22Rv1 (cell line): ENCODE measurements at regions not wholly inside any gene's neighbourhood (a gene's known extent, or its start where the extent isn't known, plus 50 kb on each side); places are given as distances from the start of the nearest gene placed in this dataset.

Source experiments
- ZFX ChIP-seq: fragments of 450-650 bp; IDR thresholded peaks from 2 replicates; pipeline ENCODE4 v1.6.1; 2017; ENCODE audit warnings: antibody characterized with exemption, borderline replicate concordance
- TF ChIP-seq, protein P1 (sequence below): fragments of 450-650 bp; IDR thresholded peaks from 2 replicates; pipeline ENCODE4 v1.5.1; 2017; ENCODE audit warnings: mild to moderate bottlenecking

DNA sequence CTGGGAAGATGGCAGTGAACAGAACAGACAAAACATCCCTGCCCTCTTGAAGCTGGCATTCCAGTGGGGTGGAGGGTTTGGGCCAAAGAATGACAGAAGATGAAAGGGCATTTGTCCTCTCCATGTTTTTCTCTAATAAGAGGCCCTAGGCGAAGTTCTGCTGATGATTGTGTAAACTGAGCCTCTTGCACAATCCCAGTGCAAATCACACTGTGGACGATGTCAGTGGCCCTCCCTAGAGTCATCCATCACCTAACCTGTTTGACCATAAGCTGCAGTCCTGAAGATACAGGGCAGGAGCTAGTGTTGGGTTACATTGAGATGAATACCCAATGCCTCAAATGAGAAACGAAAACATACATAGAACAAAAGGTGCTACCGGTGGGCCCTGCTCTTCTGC is 622.4 kb upstream of the TBX3 start:
- TF ChIP-seq, protein P1, sequence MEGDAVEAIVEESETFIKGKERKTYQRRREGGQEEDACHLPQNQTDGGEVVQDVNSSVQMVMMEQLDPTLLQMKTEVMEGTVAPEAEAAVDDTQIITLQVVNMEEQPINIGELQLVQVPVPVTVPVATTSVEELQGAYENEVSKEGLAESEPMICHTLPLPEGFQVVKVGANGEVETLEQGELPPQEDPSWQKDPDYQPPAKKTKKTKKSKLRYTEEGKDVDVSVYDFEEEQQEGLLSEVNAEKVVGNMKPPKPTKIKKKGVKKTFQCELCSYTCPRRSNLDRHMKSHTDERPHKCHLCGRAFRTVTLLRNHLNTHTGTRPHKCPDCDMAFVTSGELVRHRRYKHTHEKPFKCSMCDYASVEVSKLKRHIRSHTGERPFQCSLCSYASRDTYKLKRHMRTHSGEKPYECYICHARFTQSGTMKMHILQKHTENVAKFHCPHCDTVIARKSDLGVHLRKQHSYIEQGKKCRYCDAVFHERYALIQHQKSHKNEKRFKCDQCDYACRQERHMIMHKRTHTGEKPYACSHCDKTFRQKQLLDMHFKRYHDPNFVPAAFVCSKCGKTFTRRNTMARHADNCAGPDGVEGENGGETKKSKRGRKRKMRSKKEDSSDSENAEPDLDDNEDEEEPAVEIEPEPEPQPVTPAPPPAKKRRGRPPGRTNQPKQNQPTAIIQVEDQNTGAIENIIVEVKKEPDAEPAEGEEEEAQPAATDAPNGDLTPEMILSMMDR = no peak
- TF ChIP-seq ZFX = no peak
